Psoas muscle (tissue), 7 donors: ENCODE measurements at regions not wholly inside any gene's neighbourhood (a gene's known extent, or its start where the extent isn't known, plus 50 kb on each side); places are given as distances from the start of the nearest gene placed in this dataset.

Experiments used
- ATAC-seq, 4 donors: fragments of 200-7000 bp; cut with Tn5 transposase; one replicate each; pipeline ENCODE4 v1.9.1; 2020; ENCODE audit warnings: moderate library complexity in 3 of 4, mild to moderate bottlenecking in 2 of 4
- DNase-seq, 2 donors: peaks; one replicate each; pipeline ENCODE4 v3.0.0-alpha.2; 2020
- H3K27ac ChIP-seq: fragments of 200-600 bp; one replicate; pipeline ENCODE4 v1.8.0; 2022
- H3K27me3 ChIP-seq, 3 donors: fragments of 200-600 bp in 1 of 3; one replicate each; pipeline versions ENCODE4 v1.6.1 to v1.8.0; 2013 to 2022; ENCODE audit warnings: low read length in 2 of 3, mild to moderate bottlenecking in 2 of 3, moderate library complexity in 1 of 3; ENCODE audit not compliant: insufficient read depth in 3 of 3
- H3K36me3 ChIP-seq, 2 donors: fragments of 200-600 bp in 1 of 2; one replicate each; pipeline versions ENCODE4 v1.6.1 to v1.8.0; 2013 to 2022; ENCODE audit warnings: low read depth in 1 of 2, mild to moderate bottlenecking in 1 of 2, moderate library complexity in 1 of 2; ENCODE audit not compliant: insufficient read depth in 1 of 2
- H3K4me1 ChIP-seq: fragments of 200-600 bp; one replicate; pipeline ENCODE4 v1.8.0; 2022
- H3K4me3 ChIP-seq: fragments of 200-600 bp; one replicate; pipeline ENCODE4 v1.8.0; 2022; ENCODE audit warnings: mild to moderate bottlenecking
- H3K9me3 ChIP-seq: fragments of 200-600 bp; one replicate; pipeline ENCODE4 v1.8.0; 2022
- WGBS, 3 donors: extraction: QIAGEN DNeasy Blood & Tissue Kit; methylation state at CpG; one replicate each; pipeline versions ENCODE4 v1.1.6 to v1.1.7; 2013; 5-methylcytosine and 5-hydroxymethylcytosine counted together
- intact Hi-C, 2 donors: fragments of 100-400 bp; cut with DNase I; formaldehyde crosslinking; loops; one replicate each; pipeline versions ENCODE4 v1.11.0 to v1.14.2; 2022
- TF ChIP-seq, protein P1 (sequence below): fragments of 200-600 bp; IDR thresholded peaks from one replicate; pipeline ENCODE4 v1.8.0; 2022; ENCODE audit warnings: antibody characterized with exemption
- donor health status: healthy with polysubstance abuse.
- donor health status: DM: no; HTN: no; CAD: no; lungs with moderate emphysema.
- donor health status: Bipolar disorder and iron deficiency.
- donor health status: healthy.
- donor health status: DM: yes; HTN: yes; CAD: no.
- donor health status: DM: no; HTN: no; CAD: no.
- donor health status: DM: yes; HTN: yes; CAD: no.

DNA sequence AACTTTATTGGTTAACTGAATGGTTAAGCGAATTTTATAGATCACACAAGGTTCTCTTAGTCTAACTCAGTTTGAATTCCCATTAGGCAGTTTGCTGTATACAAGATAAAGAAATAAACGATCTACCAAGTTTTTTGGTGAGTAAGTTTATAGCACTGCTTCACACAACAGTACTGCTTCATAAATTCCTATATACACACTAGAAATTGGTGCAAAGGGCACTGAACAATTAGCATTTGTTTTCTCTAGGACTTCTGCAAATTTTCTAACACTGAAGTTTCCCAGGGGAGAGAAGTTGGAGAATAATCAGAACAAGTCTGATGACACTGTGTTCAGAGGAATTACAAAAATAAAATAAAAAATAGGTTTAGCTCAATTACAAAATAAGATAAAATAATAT, 1138.8 kb upstream of the PCDH9 start:
- Histone ChIP-seq H3K4me1 (no peaks in the 10 kb centered on the region), H3K4me3 (no peak overlapping the region), H3K27me3 (no peaks in the 10 kb centered on the region), H3K36me3 (no peaks in the 10 kb centered on the region), H3K9me3 (no peaks in the 10 kb centered on the region), H3K27ac (no peak overlapping the region)
- TF ChIP-seq, protein P1, sequence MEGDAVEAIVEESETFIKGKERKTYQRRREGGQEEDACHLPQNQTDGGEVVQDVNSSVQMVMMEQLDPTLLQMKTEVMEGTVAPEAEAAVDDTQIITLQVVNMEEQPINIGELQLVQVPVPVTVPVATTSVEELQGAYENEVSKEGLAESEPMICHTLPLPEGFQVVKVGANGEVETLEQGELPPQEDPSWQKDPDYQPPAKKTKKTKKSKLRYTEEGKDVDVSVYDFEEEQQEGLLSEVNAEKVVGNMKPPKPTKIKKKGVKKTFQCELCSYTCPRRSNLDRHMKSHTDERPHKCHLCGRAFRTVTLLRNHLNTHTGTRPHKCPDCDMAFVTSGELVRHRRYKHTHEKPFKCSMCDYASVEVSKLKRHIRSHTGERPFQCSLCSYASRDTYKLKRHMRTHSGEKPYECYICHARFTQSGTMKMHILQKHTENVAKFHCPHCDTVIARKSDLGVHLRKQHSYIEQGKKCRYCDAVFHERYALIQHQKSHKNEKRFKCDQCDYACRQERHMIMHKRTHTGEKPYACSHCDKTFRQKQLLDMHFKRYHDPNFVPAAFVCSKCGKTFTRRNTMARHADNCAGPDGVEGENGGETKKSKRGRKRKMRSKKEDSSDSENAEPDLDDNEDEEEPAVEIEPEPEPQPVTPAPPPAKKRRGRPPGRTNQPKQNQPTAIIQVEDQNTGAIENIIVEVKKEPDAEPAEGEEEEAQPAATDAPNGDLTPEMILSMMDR = no peak
- no peak for ATAC-seq
- 30 to 51% (median 33%) methylated on average over 2 of the region's 2 CpGs for WGBS, 3 donors
- no peak for DNase-seq
- intact Hi-C loops = no loop called here

DNA sequence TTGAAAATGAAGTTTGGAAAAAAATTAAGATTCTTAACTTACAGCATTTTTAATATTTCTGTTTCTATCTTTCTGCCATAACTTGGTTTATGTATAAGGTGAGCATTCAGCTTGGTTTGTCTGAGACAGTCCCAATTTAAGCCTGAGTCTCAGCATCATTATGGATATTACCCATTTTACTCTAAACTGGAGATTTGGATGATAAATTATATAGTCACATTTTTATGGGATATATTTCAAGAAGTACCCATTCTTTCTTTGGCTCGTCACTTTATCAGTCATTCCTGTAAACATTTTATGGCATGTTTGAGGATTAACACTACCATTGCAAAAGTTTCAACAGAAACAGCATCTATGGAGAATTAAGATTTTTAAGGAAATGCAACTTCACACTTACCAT, 1129.0 kb upstream of the PCDH9 start:
- TF ChIP-seq, protein P1 = no peak
- intact Hi-C loops = no loop called here
- WGBS, 3 donors = 55 to 76% (median 70%) methylated on average over 1 of the region's 1 CpG
- H3K4me3 ChIP-seq = no peak overlapping the region
- DNase-seq = no peak
- ATAC-seq = no peak
- no peaks in the 10 kb centered on the region for H3K4me1 ChIP-seq
- no peaks in the 10 kb centered on the region for H3K36me3 ChIP-seq
- no peak overlapping the region for H3K27ac ChIP-seq
- peaks cover 5% of the 10 kb centered on the region for H3K9me3 ChIP-seq
- H3K27me3 ChIP-seq = no peaks in the 10 kb centered on the region

DNA sequence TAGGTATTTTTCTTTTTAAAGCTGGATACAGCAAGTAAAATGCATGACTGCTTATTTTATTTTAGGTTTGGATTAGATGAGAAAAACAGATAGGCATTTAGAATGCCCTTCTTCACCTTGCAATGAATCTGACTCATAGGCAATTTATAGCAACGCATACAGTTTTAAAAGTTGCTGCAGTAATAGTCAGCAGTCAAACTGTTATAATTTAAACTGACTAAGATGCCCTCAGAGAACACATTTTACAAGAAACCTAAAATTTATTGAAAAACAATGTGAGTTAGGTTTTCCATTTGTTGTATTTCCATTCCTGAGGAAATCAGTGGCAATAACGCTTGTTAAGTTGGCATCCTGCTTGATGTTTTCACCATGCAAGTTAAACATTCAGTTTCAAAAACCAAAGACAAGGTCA, 1128.2 kb upstream of the PCDH9 start:
- H3K27me3 ChIP-seq = no peaks in the 10 kb centered on the region
- DNase-seq (no peak), ATAC-seq (no peak)
- no peaks in the 10 kb centered on the region for H3K4me1 ChIP-seq
- peaks cover 5% of the 10 kb centered on the region for H3K9me3 ChIP-seq
- TF ChIP-seq, protein P1 = no peak
- no peak overlapping the region for H3K27ac ChIP-seq
- no peak overlapping the region for H3K4me3 ChIP-seq
- intact Hi-C loops = no loop called here
- H3K36me3 ChIP-seq = no peaks in the 10 kb centered on the region
- 50 to 58% (median 51%) methylated on average over 2 of the region's 2 CpGs for WGBS, 3 donors

DNA sequence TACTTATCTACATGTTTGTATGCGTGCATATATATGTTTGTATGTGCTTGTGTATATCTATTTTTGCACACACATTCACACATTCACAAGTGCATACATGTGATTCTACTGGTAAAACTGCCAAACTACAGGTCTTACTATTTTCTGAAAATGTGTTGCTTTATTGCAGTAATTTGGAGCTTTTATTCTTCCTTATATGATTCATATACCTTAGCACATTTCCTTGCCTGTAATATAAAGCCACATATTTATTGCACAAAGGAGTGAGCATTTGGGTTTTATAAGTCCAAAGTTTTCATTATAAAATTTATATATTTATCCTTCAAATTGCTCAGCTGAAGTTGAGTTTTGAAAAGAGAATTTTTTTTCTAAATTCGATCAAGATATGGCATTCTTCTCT, 1120.4 kb upstream of the PCDH9 start:
- Histone ChIP-seq H3K36me3 (no peaks in the 10 kb centered on the region), H3K4me3 (no peak overlapping the region), H3K27me3 (no peaks in the 10 kb centered on the region), H3K27ac (no peak overlapping the region), H3K9me3 (peaks cover 4% of the 10 kb centered on the region), H3K4me1 (no peaks in the 10 kb centered on the region)
- TF ChIP-seq, protein P1 = no peak
- ATAC-seq = no peak
- WGBS, 3 donors = 82 to 93% (median 85%) methylated on average over 2 of the region's 2 CpGs
- intact Hi-C loops = no loop called here
- DNase-seq = no peak

DNA sequence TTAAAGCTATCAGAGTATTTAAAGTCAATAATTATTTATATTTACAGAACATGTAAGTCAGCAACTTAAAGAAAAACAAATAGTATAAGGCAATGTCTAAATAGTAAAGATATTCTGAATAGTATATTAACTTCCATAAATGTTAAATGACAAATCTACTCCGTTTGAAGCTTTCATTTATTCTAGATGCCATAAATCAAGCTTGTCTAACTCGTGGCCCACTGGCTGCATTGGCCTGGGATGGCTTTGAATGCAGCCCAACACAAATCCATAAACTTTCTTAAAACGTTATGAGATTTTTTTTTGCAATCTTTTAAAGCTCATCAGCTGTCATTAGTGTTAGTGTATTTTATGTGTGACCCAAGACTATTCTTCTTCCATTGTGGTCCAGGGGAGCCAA, 1117.1 kb upstream of the PCDH9 start:
- Histone ChIP-seq H3K4me1 (no peaks in the 10 kb centered on the region), H3K36me3 (no peaks in the 10 kb centered on the region), H3K27ac (no peak overlapping the region), H3K4me3 (no peak overlapping the region), H3K9me3 (no peaks in the 10 kb centered on the region), H3K27me3 (no peaks in the 10 kb centered on the region)
- DNase-seq = no peak
- no peak for ATAC-seq
- WGBS, 3 donors = 30 to 37% (median 31%) methylated on average over 3 of the region's 3 CpGs
- intact Hi-C loops = no loop called here
- TF ChIP-seq, protein P1 = no peak
